Neural cell (in vitro differentiated cells): ENCODE measurements at regions not wholly inside any gene's neighbourhood (a gene's known extent, or its start where the extent isn't known, plus 50 kb on each side); places are given as distances from the start of the nearest gene placed in this dataset.

Experiments used
- H2AFZ ChIP-seq: fragments of 200-600, 300-800 bp; sonication (generic), shearing (Covaris generic); 2 replicates; pipeline ENCODE4 v1.6.0; 2014; ENCODE audit warnings: low read depth, mild to moderate bottlenecking, antibody characterized with exemption, low read length, moderate library complexity
- H3F3A ChIP-seq: fragments of 200-600 bp; shearing (Covaris generic); 2 replicates; pipeline ENCODE4 v1.6.1; 2016; ENCODE audit warnings: mild to moderate bottlenecking, moderate library complexity, mixed read lengths, antibody characterized with exemption, low read length; ENCODE audit not compliant: insufficient read depth, poor library complexity, severe bottlenecking
- H3K27ac ChIP-seq: fragments of 200-600, 300-800 bp; sonication (generic), shearing (Covaris generic); 2 replicates; pipeline ENCODE4 v1.5.1; 2014; ENCODE audit warnings: mild to moderate bottlenecking, low read length, moderate library complexity
- H3K27me3 ChIP-seq: fragments of 300-800, 200-600 bp; sonication (generic), shearing (Covaris generic); 2 replicates; pipeline ENCODE4 v1.6.0; 2014; ENCODE audit warnings: mild to moderate bottlenecking, low read depth, low read length, moderate library complexity; ENCODE audit not compliant: insufficient read depth
- H3K36me3 ChIP-seq: fragments of 300-800, 200-600 bp; sonication (generic), shearing (Covaris generic); 2 replicates; pipeline ENCODE4 v1.5.1; 2014; ENCODE audit warnings: mild to moderate bottlenecking, antibody characterized with exemption, low read length, moderate library complexity; ENCODE audit not compliant: insufficient read depth
- H3K4me2 ChIP-seq: fragments of 300-800, 200-600 bp; sonication (generic), shearing (Covaris generic); 2 replicates; pipeline ENCODE4 v1.6.0; 2014; ENCODE audit warnings: mild to moderate bottlenecking, low read length
- H3K4me3 ChIP-seq: fragments of 300-800, 200-600 bp; sonication (generic), shearing (Covaris generic); 2 replicates; pipeline ENCODE4 v1.5.1; 2014; ENCODE audit warnings: mild to moderate bottlenecking, low read length, moderate library complexity
- H3K79me2 ChIP-seq: fragments of 200-600 bp; shearing (Covaris generic); replicated peaks from 2 replicates; pipeline ENCODE4 v1.6.0; 2014; ENCODE audit warnings: mild to moderate bottlenecking, low read length, moderate library complexity; ENCODE audit not compliant: insufficient read depth
- H3K9ac ChIP-seq: fragments of 300-800, 200-600 bp; sonication (generic), shearing (Covaris generic); 2 replicates; pipeline ENCODE4 v1.6.1; 2016; ENCODE audit warnings: mild to moderate bottlenecking, low read length, mixed read lengths
- H3K9me2 ChIP-seq: fragments of 200-600 bp; shearing (Covaris generic); 2 replicates; pipeline ENCODE4 v1.6.1; 2016; ENCODE audit warnings: mild to moderate bottlenecking, low read length, mixed read lengths; ENCODE audit not compliant: insufficient read depth
- H3K9me3 ChIP-seq: fragments of 200-600, 300-800 bp; sonication (generic), shearing (Covaris generic); 2 replicates; pipeline ENCODE4 v1.6.1; 2016; ENCODE audit warnings: mild to moderate bottlenecking, mixed run types, low read length, moderate library complexity, mixed read lengths
- H4K20me1 ChIP-seq: fragments of 200-600 bp; shearing (Covaris generic); 2 replicates; pipeline ENCODE4 v1.6.1; 2016; ENCODE audit warnings: mild to moderate bottlenecking, mixed run types; ENCODE audit not compliant: insufficient read depth
- EP300 ChIP-seq: fragments of 450-650 bp; conservative IDR thresholded peaks from 2 replicates; pipeline ENCODE4 v1.6.1; 2014; ENCODE audit warnings: antibody characterized with exemption, mild to moderate bottlenecking, moderate library complexity; ENCODE audit not compliant: poor library complexity, severe bottlenecking
- EZH2 ChIP-seq: fragments of 200-600, 300-800 bp; shearing (Covaris generic), sonication (generic); IDR thresholded peaks from 2 replicates; pipeline ENCODE4 v1.6.1; 2014; ENCODE audit warnings: antibody characterized with exemption, low read length, borderline replicate concordance, mild to moderate bottlenecking; ENCODE audit not compliant: insufficient read depth, poor library complexity, severe bottlenecking
- MXI1 ChIP-seq: fragments of 450-650 bp; conservative IDR thresholded peaks from 2 replicates; pipeline ENCODE4 v1.6.1; 2014; ENCODE audit warnings: antibody characterized with exemption, mild to moderate bottlenecking; ENCODE audit not compliant: poor library complexity, severe bottlenecking
- POLR2AphosphoS5 ChIP-seq: IDR thresholded peaks from 2 replicates; pipeline ENCODE4 v1.6.1; 2012
- RAD21 ChIP-seq: fragments of 450-650 bp; conservative IDR thresholded peaks from 2 replicates; pipeline ENCODE4 v1.6.1; 2014; ENCODE audit warnings: antibody characterized with exemption, mild to moderate bottlenecking, moderate library complexity
- SMC3 ChIP-seq: fragments of 450-650 bp; conservative IDR thresholded peaks from 2 replicates; pipeline ENCODE4 v1.6.1; 2014; ENCODE audit warnings: antibody characterized with exemption, mild to moderate bottlenecking, moderate library complexity; ENCODE audit not compliant: poor library complexity
- TAF1 ChIP-seq: IDR thresholded peaks from 2 replicates; pipeline ENCODE4 v1.6.1; 2012; ENCODE audit warnings: low read depth
- TF ChIP-seq, protein P1 (sequence below): fragments of 450-650 bp; IDR thresholded peaks from 2 replicates; pipeline ENCODE4 v1.5.1; 2014; ENCODE audit warnings: antibody characterized with exemption, mild to moderate bottlenecking, moderate library complexity; ENCODE audit not compliant: poor library complexity, severe bottlenecking
- TF ChIP-seq, protein P2 (sequence below): IDR thresholded peaks from 2 replicates; pipeline ENCODE4 v1.6.1; 2012; ENCODE audit warnings: borderline replicate concordance

DNA sequence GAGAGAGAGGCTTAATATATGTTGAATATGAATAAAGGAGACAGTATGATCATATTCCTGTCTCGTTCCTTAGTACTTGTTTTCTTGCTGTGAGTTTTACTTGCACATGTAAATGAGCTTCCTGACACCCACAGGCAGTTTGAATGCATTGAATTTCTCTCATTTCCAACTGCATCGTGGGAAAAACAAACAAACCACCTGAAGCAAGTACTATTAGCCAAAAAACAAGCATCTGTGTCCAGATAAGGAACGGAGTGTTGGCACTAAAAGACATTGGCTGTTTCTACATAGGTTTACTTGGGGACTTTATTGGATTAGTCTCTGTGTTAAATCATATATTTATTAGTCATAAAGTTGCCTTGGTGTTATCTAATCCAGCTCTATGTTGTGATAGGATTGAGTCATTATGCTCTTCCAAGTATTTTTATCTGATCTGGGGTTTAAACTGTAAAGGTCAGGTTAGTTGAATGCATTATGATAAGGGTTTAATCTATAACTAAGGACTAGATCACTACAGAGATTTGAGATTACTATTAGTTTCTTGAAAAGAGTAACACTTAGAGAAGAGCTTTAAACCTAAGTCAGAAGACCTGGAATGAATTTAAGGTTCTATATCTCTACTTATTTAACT, 339.0 kb upstream of the SPANXN4 start:
- H3F3A ChIP-seq: no peaks in the 10 kb centered on the region
- H3K4me2 ChIP-seq: no peak overlapping the region
- H3K79me2 ChIP-seq: no peaks in the 10 kb centered on the region
- H4K20me1 ChIP-seq: no peaks in the 10 kb centered on the region
- H3K27ac ChIP-seq: peak overlapping the region; percentile 28
- no peaks in the 10 kb centered on the region for H3K9me2 ChIP-seq
- TF ChIP-seq SMC3 (no peak), TAF1 (no peak), EZH2 (no peak), POLR2AphosphoS5 (no peak), MXI1 (no peak), RAD21 (no peak), EP300 (no peak)
- TF ChIP-seq, protein P1, sequence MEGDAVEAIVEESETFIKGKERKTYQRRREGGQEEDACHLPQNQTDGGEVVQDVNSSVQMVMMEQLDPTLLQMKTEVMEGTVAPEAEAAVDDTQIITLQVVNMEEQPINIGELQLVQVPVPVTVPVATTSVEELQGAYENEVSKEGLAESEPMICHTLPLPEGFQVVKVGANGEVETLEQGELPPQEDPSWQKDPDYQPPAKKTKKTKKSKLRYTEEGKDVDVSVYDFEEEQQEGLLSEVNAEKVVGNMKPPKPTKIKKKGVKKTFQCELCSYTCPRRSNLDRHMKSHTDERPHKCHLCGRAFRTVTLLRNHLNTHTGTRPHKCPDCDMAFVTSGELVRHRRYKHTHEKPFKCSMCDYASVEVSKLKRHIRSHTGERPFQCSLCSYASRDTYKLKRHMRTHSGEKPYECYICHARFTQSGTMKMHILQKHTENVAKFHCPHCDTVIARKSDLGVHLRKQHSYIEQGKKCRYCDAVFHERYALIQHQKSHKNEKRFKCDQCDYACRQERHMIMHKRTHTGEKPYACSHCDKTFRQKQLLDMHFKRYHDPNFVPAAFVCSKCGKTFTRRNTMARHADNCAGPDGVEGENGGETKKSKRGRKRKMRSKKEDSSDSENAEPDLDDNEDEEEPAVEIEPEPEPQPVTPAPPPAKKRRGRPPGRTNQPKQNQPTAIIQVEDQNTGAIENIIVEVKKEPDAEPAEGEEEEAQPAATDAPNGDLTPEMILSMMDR: no peak
- TF ChIP-seq, protein P2, sequence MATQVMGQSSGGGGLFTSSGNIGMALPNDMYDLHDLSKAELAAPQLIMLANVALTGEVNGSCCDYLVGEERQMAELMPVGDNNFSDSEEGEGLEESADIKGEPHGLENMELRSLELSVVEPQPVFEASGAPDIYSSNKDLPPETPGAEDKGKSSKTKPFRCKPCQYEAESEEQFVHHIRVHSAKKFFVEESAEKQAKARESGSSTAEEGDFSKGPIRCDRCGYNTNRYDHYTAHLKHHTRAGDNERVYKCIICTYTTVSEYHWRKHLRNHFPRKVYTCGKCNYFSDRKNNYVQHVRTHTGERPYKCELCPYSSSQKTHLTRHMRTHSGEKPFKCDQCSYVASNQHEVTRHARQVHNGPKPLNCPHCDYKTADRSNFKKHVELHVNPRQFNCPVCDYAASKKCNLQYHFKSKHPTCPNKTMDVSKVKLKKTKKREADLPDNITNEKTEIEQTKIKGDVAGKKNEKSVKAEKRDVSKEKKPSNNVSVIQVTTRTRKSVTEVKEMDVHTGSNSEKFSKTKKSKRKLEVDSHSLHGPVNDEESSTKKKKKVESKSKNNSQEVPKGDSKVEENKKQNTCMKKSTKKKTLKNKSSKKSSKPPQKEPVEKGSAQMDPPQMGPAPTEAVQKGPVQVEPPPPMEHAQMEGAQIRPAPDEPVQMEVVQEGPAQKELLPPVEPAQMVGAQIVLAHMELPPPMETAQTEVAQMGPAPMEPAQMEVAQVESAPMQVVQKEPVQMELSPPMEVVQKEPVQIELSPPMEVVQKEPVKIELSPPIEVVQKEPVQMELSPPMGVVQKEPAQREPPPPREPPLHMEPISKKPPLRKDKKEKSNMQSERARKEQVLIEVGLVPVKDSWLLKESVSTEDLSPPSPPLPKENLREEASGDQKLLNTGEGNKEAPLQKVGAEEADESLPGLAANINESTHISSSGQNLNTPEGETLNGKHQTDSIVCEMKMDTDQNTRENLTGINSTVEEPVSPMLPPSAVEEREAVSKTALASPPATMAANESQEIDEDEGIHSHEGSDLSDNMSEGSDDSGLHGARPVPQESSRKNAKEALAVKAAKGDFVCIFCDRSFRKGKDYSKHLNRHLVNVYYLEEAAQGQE: no peak
- no peaks in the 10 kb centered on the region for H3K9me3 ChIP-seq
- no peaks in the 10 kb centered on the region for H3K27me3 ChIP-seq
- H3K9ac ChIP-seq: no peak overlapping the region
- no peak overlapping the region for H2AFZ ChIP-seq
- no peaks in the 10 kb centered on the region for H3K36me3 ChIP-seq
- no peak overlapping the region for H3K4me3 ChIP-seq

DNA sequence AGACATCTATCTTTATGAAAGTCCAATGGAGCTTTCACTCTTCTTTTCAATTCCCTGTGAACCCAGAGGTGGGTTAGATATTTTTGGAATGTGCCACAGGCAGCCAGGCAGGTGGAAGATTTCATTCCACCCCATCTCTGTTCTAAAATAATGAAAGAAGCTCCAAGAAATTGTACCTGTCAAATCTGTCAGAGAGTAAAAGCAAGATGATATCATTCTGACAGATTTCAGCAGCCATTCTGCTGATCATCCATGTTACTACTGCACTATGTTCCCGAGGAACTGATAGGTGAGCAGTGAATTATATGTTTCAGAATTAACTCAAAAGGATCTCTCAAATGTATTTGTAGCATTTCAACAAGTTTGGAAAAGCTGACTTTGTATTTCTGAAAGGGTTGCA, 339.5 kb upstream of the SPANXN4 start:
- Histone ChIP-seq H3K9me3 (no peaks in the 10 kb centered on the region), H3K9me2 (no peaks in the 10 kb centered on the region), H3K9ac (no peak overlapping the region), H2AFZ (no peak overlapping the region), H3K4me3 (no peak overlapping the region), H3K36me3 (no peaks in the 10 kb centered on the region), H4K20me1 (no peaks in the 10 kb centered on the region), H3F3A (no peaks in the 10 kb centered on the region), H3K4me2 (no peak overlapping the region), H3K27ac (peak overlapping the region; percentile 28), H3K79me2 (no peaks in the 10 kb centered on the region), H3K27me3 (no peaks in the 10 kb centered on the region)
- TF ChIP-seq RAD21: no peak
- TF ChIP-seq, protein P2: no peak
- peak; percentile 44 for TF ChIP-seq POLR2AphosphoS5
- TF ChIP-seq EP300: peak; percentile 92
- TF ChIP-seq MXI1: no peak
